GM18507 (cell line): ENCODE measurements at regions not wholly inside any gene's neighbourhood (a gene's known extent, or its start where the extent isn't known, plus 50 kb on each side); places are given as distances from the start of the nearest gene placed in this dataset.
"Not testable (repeated sequence)": the region's sequence is repeated elsewhere in the genome, so short reads cannot be mapped to it uniquely, and the experiment has no call there.

ENCODE experiments used
- DNase-seq: peaks from one replicate; pipeline ENCODE4 v3.0.0; 2011; ENCODE audit warnings: low read depth; ENCODE audit not compliant: insufficient read length; ENCODE audit errors: extremely low spot score
- FAIRE-seq: peaks from 2 replicates; lab custom pipeline; 2011; peaks lifted over from hg19 to GRCh38; lab: Jason Lieb, UNC

DNA sequence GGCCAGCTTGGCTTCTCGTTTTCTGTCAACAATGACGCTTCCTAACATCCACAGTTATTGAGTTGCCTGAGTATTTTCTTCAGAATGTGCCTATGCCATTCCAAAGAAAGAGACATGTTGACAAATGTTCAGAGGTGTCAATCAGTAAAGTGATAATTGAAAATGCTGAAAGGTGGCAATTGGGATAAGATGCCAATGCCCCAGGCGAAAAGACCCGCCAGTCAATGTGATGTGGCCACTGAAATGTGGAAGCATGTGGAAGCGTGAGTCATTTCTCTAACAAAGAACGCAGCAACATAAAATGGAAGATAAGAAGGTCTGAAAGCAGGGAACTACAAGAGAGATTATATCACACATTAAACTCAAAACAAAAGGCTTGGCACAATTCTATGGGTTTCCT, 882.2 kb upstream of the SLC10A2 start:
- no peak for DNase-seq
- FAIRE-seq = no peak

DNA sequence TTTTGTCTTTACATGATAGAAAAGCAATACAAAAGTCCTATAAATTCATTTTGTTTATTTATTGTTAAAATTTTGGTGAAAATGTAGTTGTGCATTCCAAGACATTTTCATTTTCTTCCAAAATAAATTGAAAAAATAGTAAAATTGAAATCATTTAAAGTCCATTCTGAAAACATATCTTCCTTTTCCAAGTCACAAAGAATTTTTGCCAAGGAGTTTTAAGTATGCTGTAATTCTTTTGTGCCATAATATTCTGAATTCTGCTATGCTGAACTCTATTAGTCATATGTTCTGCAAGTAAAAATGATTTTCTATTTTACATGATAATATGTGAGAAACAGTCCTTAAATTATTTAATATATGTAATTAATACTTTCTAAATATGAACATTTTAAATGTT, 879.6 kb upstream of the SLC10A2 start:
- FAIRE-seq = no peak
- DNase-seq = no peak

DNA sequence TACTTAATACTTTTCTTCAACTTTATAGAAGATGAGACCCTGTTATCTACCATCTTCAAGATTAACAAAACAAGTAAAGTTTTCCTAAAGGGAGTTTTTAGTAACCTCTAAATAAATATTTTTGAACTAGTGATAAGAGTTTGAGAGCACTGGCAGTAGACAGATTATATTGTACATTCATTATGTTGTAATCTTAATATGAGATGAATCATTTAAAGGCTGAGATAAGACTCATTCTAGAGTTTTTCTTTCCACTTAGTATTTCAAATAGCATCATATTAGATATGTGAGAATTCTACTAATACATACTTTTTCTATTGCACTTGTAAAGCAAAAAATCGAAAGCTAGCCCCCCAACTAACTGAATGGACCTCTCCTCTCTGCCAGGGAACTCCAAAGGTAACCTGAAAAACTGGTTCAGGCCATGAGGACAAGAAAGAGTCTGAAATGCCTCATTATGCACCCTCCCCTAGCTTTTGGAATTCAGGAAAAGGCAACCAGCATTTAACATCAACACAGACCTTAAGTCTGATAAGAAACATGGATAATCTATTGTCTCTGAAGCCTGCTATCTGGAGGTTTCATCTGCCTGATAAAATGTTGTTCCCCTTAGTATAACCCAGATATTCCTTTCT, 875.4 kb upstream of the SLC10A2 start:
- no peak for DNase-seq

DNA sequence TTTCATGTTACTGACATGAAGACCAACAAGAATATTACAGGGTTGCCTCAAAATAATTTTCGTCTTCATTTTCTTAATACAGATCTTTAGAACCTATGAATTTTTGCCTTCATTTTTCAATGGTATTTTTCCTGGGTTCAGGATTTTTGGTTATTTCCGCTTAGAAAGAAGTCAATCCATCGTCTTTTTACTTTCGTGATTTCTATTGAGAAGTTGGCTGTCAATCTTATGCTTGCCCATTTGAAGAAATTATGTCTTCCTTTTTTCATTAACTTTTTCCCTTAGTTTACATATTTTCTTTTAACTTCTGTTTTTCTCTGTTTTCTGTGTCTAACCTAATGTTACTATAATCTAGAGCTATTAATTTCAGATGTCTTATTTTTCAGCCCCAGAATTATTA, 868.9 kb upstream of the SLC10A2 start:
- DNase-seq (no peak), FAIRE-seq (no peak)

More for the DNA sequence above, 875.4 kb upstream of the SLC10A2 start:
- FAIRE-seq = no peak

DNA sequence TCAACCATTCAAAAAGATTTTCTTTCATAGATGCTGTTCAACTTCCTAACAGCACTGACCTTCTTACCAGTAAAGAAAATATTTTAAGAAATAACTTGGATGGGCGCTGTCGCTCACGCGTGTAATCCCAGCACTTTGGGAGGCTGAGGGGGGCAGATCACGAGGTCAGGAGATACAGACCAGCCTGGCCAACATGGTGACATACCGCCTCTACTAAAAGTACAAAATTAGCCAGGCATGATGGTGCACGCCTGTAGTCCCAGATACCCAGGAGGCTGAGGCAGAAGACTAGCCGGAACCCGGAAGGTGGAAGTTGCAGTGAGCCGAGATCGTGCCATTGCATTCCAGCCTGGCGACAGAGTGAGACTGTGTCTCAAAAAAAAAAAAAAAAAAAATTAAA, 865.7 kb upstream of the SLC10A2 start:
- DNase-seq = no peak
- FAIRE-seq = no peak

DNA sequence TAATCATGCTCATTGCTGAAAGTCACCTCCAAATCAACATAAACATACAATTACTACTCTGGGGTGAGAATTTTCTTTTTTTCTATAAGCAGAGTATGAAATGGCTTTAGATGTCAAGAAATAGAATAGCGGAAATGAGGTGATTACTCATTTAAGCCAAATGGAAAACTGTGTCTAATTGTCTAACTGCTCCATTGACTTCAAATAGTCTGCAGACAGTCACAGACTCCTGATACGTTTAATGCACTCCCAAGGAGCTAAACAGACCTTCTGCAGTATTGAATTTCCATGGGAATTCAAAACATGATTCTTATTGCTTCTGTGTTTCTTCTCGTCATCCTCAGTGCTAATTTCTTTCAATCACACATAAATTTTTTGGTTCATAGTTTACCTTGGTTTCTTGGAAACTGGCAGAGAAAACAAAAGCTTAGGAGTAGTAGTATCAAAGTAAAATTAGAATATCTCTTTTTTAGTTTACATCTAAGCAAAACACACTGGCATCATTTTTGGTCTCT, 865.2 kb upstream of the SLC10A2 start:
- FAIRE-seq (no peak), DNase-seq (no peak)

DNA sequence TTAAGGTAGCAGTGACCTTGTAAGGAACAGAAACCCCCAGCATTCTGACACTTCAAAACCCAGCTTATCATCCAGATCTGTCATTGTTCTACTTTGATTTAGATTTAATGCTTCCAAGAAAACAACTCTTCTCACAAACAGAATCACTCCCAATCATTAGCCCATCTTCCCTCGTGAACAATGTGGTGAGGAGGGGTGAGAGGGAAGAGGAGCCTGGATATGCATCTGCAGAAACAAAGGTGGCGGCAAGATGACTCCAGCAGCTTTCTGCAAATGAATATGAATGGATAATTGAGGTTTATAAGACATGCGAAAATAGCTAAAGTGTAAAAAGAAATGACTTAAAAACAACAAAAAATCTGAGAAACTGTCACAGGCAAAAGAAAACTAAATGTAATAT, 859.9 kb upstream of the SLC10A2 start:
- DNase-seq (no peak), FAIRE-seq (no peak)

DNA sequence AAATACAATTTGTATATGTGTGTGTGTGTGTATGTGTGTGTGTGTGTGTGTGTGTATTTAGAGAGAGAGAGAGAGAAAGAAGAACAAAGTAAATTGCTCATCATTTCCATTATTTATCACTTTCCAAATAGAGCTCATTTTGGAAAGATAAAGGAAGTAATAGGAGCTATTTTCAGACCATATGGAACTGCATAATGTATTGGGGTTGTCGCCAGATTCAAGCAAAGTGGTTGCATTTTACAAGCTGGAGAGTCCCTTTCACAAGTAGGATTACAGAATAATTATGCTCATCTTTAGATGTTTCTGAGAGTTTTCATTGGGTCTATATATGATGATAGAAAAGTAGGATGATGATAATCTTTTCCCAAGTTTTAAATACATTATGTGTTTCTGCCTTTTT, 842.7 kb upstream of the SLC10A2 start:
- FAIRE-seq (no peak), DNase-seq (no peak)

DNA sequence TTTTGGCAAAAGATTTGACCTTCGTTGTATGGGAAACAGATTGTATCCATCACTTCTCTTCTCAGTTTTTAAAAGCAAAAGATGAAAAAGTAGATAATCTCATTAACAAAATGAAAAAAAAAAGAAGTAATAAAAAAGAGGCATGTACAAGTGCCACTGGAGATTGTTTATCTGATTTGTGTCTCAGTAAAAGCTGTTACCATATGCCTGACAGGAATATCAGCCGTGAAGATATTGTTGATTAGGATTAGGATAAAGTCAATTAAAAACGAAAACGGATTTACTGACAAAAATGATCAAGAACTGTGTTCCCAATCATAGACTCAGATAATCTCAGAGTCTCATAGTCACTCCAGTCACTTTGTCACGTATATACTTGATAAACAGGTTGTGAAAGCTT, 842.1 kb upstream of the SLC10A2 start:
- DNase-seq (no peak), FAIRE-seq (no peak)

DNA sequence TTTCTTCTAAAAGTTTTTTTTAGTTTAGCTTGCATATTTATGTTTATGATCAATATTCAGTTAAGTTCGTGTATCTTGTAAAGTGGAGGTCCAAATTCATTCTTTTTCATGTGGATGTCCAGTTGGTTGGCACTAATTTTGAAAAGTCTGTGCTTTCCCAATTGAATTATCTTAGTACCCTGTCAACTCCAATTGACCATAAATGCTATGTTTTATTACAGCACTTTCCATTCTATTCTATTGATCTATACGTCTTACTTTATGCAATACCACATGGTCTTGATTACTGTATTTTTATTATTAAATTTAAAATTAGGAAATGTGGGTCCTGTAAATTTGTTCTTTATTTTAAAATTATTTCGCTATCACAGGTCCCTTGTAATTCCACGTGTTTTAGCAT, 837.6 kb upstream of the SLC10A2 start:
- FAIRE-seq (no peak), DNase-seq (no peak)

DNA sequence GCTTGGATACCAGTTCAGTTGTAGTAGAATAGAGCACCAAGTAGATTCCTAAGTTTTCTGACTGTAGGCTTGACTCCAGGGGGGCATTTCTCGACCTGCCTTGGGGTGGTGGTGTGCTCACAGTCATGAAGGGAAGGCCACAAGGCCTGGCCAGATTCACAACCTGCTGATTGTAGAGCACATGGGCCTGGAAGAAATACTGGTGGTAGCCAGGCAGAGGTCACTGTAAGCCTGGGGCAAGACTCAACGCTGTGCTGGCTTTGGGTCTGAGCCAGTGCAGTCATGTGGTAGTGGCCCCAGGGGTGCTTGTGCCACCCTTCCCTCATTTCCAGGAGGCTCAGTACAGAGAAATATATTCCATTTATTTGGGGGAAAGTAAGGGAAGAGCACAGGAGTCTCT, 832.3 kb upstream of the SLC10A2 start:
- FAIRE-seq (no peak), DNase-seq (no peak)

DNA sequence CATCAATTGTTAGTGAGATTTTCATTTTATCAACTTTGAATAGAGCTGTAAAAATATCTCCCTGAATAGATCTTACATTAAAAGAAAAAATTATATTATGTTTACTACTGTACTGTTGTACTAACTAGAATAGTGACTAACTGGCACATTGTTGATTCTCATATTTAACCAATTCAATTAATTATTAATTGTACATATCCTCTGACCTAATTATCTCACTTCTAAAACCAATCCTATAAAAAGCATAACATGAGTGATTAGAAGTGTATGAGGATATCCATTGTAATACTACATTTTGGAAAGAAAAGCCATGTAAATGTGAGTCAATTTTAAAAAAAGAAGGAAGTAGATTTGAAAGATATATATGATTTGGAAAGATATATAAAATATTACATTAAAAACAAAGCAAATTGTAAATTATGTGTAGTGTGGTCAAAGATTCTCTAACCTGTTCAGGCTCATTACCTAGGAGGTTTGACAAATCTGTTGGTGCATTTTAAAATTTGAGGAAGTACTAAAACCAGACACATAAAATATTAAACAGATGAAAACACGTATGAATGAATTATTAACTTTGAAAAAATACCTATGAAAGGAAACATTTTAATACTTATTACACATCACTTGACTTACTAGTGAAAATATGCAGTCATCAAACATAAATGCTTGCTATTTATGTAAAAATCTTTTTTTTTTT, 829.8 kb upstream of the SLC10A2 start:
- FAIRE-seq = no peak
- DNase-seq = no peak

DNA sequence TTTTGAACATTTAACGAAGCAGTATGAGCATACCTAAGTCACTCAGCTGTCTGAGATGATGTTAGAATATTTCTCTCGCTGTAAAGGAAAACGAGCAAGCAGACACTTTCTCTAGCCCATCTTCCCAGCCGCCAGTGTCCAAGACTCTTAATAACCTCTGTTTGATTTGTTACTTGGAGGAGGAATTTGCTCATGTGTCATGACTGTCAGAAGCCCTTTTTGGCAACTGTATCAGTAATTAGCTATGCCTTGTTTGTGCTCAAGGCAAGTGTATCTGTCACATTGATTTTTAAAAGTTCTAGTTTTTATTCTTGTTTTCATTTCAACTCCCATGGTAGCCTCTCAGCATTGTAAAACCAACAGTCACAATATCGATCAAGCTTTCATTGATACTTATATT, 828.4 kb upstream of the SLC10A2 start:
- FAIRE-seq = no peak
- DNase-seq = no peak

DNA sequence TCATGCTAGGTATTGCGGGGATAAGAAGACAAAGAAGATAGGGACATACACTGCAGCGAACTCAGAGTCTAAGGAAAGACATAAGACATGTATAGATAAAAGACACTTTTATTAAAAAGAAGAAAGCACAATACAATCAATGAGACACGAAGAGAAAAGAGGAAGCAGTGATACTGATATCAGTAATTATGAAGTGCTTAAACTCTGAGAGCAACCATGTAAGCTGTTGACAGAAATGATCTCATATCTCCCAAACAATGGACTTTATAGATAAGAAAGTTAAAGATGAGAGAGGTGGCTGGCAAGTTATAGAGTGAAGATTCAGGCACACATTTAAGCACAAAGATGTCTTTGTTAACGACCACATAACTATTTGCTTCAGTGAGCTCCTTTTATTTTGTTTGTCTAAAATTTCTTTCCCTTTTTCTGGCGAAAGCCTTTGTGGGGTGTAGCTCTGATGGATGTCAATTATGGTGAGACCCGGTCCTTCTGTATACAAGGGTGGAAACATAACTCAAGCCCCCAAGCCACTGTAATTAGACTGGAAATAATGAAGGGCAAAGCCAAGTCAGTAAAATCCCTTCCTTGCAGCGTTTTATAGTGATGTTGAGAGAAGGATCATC, 818.0 kb upstream of the SLC10A2 start:
- FAIRE-seq (no peak), DNase-seq (no peak)

DNA sequence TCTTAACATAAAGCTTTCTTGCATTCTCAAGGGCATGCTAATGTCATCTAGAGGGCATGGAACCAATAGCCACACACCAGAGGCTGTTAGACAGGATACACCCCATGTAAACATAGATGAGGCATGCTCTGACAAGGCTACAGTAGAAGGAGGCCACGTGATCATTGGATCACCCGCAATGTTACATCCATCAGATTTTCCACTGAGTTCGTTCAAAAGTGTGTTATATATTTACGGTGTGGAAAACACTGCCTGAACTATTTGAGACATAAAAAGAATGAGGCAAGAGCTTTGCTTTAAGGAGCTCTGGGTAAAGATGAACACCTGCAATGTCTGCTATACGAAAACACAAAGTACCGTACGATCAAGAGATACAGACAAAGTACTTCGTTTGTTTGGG, 817.5 kb upstream of the SLC10A2 start:
- no peak for FAIRE-seq

DNA sequence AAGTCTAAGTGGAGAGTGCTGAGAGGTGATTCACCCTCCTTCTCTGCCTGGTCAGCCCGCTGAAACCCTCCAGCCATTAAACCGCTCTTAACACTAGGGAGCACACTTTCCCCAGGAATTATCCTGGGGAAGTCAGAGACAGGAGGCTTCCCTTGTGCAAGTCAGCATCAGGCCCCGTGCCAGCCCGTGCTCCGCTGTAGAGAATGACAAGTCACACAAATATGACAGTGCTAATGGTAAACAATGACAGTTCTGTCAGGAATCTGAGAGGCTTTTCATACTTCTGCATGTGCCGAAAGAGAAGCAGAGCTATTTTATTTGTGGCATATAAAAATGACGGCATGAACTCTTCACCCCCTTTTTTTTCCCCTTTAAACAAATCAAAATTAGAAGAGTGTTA, 816.9 kb upstream of the SLC10A2 start:
- DNase-seq (no peak), FAIRE-seq (no peak)

More for the DNA sequence above, 817.5 kb upstream of the SLC10A2 start:
- DNase-seq = no peak

DNA sequence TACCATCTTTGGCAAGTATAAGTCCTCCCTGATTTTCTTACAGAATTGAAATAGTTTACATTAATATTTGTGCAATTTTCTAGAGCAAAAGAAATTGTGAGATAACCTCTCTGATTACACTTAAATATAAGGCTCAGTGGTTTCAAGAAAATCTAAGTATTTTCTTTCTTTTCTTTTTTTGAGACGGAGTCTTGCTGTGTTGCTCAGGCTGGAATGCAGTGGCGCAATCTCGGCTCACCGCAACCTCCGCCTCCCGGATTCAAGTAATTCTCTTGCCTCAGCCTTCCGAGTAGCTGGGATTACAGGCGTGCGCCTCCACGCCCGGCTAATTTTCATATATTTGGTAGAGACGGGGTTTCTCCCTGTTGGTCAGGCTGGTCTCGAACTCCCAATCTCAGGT, 813.9 kb upstream of the SLC10A2 start:
- not testable (repeated sequence) for DNase-seq, FAIRE-seq

DNA sequence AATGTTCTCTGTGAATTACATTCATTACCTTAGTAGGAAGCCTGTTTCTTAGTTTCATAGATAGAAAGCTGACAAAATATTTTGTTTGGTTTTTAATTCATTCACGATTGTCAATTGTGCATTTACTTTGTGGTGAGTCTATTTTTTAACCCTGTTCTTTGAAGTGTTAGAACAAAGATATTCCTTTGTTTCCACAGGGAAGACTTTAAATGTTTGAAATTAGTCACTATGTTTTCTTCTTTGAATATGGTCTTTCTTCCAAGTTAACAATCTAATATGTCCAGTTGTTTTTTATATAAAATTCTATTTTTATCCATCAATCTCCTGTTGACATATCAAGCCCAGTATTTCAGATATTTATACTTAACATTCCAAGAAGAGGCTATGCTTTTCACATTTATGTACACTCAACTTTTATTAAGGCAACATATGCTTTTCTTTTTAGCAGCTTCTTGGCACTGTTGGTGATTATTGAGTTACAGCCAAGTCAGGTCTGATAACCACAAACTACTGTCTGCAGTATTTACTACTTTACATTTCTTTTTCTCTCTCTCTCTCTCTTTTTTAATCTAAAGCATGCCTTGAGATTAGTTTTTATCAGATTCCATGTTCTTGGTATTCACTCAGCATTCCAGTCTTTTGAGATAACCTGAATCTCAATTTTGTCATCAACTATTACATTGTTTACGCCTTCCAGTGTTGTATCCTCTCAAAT, 812.8 kb upstream of the SLC10A2 start:
- FAIRE-seq = no peak
- DNase-seq = no peak

DNA sequence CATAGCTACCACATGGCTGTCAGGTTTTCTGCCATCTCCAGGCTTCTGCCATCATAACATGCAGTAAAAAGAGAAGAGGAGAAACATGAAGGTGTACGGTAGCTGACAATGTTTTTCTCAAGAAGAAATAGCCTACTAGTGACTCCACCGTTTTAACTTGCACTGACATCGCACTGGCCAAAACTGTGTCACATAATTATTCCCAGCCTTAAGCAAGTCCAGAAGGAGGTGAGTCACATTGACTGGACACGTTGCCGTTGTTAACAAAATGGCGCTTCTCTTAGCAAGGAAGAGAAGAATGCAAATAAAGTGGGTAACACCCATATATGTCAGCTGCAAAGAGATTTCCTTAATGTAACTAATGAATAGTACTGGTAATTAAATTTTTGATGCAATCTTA, 810.4 kb upstream of the SLC10A2 start:
- DNase-seq = no peak
- FAIRE-seq = no peak

DNA sequence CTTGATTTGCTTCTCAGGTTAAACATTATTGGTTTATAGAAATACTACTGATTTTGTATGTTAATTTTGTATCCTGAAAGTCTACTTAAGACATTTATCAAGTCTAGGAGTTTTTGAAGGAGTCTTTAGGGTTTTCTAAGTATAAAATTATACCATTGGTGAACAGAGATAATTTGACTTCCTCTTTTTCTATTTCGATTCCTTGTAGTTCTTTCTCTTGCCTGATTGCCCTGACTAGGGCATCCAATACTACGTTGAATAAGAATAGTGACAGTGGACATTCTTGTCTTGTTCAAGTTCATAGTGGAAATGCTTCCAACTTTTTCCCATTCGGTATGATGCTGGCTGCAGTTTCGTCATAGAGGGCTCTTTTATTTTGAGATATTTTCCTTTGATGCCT, 807.5 kb upstream of the SLC10A2 start:
- FAIRE-seq (no peak), DNase-seq (no peak)
